ENCODE measurements at regions not wholly inside any gene's neighbourhood (a gene's known extent, or its start where the extent isn't known, plus 50 kb on each side); places are given as distances from the start of the nearest gene placed in this dataset.

- no peaks in the 10 kb centered on the region for H4K20me1 ChIP-seq (ENCODE audit: insufficient read depth, low read length)
- no peaks in the 10 kb centered on the region for H3K9me3 ChIP-seq (ENCODE audit: low read length)
- no peak overlapping the region for H3K27ac ChIP-seq (ENCODE audit: low read depth, low read length, poor library complexity, severe bottlenecking)
- no peaks in the 10 kb centered on the region for H3K27me3 ChIP-seq (ENCODE audit: insufficient read depth, low read length)
- H3K4me2 ChIP-seq (ENCODE audit: low read length): no peak overlapping the region
- H3K9me2 ChIP-seq (ENCODE audit: low read depth, low read length): no peaks in the 10 kb centered on the region
- no peaks in the 10 kb centered on the region for H3K79me2 ChIP-seq (ENCODE audit: insufficient read depth, low read length)
- TF ChIP-seq CTCF (IDR thresholded peaks at IDR 0.05; ENCODE audit: low read length) (no peak), EZH2 (IDR thresholded peaks at IDR 0.05; ENCODE audit: borderline replicate concordance, low read length) (no peak)
- no peaks in the 10 kb centered on the region for H3K36me3 ChIP-seq (ENCODE audit: insufficient read depth, low read length)
- H3K4me3 ChIP-seq (ENCODE audit: low read depth, low read length, poor library complexity, severe bottlenecking): no peak overlapping the region
- H2AFZ ChIP-seq (ENCODE audit: low read length): no peak overlapping the region
- H3F3A ChIP-seq (ENCODE audit: insufficient read depth, low read length): no peaks in the 10 kb centered on the region
- H3K4me1 ChIP-seq (ENCODE audit: insufficient read depth, low read length, severe bottlenecking): no peaks in the 10 kb centered on the region
- no peak overlapping the region for H3K9ac ChIP-seq (ENCODE audit: low read length)
Measured at GRCh38 chr6:4347877-4348276, 212.5 kb upstream of the ECI2 start.

GRCh38 chr6:4346659-4347333 is 211.4 kb upstream of the ECI2 start:
- Histone ChIP-seq H3K27ac (ENCODE audit: low read depth, low read length, poor library complexity, severe bottlenecking) (no peak overlapping the region), H3K4me2 (ENCODE audit: low read length) (no peak overlapping the region), H3F3A (ENCODE audit: insufficient read depth, low read length) (no peaks in the 10 kb centered on the region), H2AFZ (ENCODE audit: low read length) (no peak overlapping the region), H3K9ac (ENCODE audit: low read length) (no peak overlapping the region), H3K27me3 (ENCODE audit: insufficient read depth, low read length) (no peaks in the 10 kb centered on the region), H3K4me3 (ENCODE audit: low read depth, low read length, poor library complexity, severe bottlenecking) (no peak overlapping the region), H3K4me1 (ENCODE audit: insufficient read depth, low read length, severe bottlenecking) (no peaks in the 10 kb centered on the region), H3K36me3 (ENCODE audit: insufficient read depth, low read length) (no peaks in the 10 kb centered on the region), H3K9me3 (ENCODE audit: low read length) (no peaks in the 10 kb centered on the region), H4K20me1 (ENCODE audit: insufficient read depth, low read length) (no peaks in the 10 kb centered on the region), H3K79me2 (ENCODE audit: insufficient read depth, low read length) (no peaks in the 10 kb centered on the region), H3K9me2 (ENCODE audit: low read depth, low read length) (no peaks in the 10 kb centered on the region)
- no peak for TF ChIP-seq CTCF (IDR thresholded peaks at IDR 0.05; ENCODE audit: low read length)
- TF ChIP-seq EZH2 (IDR thresholded peaks at IDR 0.05; ENCODE audit: borderline replicate concordance, low read length): no peak

GRCh38 chr6:4345543-4345942 is 210.2 kb upstream of the ECI2 start:
- H2AFZ ChIP-seq (ENCODE audit: low read length): no peak overlapping the region
- no peaks in the 10 kb centered on the region for H3K79me2 ChIP-seq (ENCODE audit: insufficient read depth, low read length)
- no peak overlapping the region for H3K4me3 ChIP-seq (ENCODE audit: low read depth, low read length, poor library complexity, severe bottlenecking)
- H3K9ac ChIP-seq (ENCODE audit: low read length): no peak overlapping the region
- TF ChIP-seq EZH2 (IDR thresholded peaks at IDR 0.05; ENCODE audit: borderline replicate concordance, low read length): no peak
- TF ChIP-seq CTCF (IDR thresholded peaks at IDR 0.05; ENCODE audit: low read length): no peak
- no peaks in the 10 kb centered on the region for H3K9me2 ChIP-seq (ENCODE audit: low read depth, low read length)
- no peak overlapping the region for H3K4me2 ChIP-seq (ENCODE audit: low read length)
- no peak overlapping the region for H3K27ac ChIP-seq (ENCODE audit: low read depth, low read length, poor library complexity, severe bottlenecking)
- H3K36me3 ChIP-seq (ENCODE audit: insufficient read depth, low read length): no peaks in the 10 kb centered on the region
- H3K9me3 ChIP-seq (ENCODE audit: low read length): no peaks in the 10 kb centered on the region
- no peaks in the 10 kb centered on the region for H3F3A ChIP-seq (ENCODE audit: insufficient read depth, low read length)
- peaks cover 2% of the 10 kb centered on the region; the same call in 1 of the 2 replicates for H3K27me3 ChIP-seq (ENCODE audit: insufficient read depth, low read length)
- no peaks in the 10 kb centered on the region for H3K4me1 ChIP-seq (ENCODE audit: insufficient read depth, low read length, severe bottlenecking)
- no peaks in the 10 kb centered on the region for H4K20me1 ChIP-seq (ENCODE audit: insufficient read depth, low read length)

Data from OCI-LY1 (cell line).